Naive thymus-derived CD4-positive, alpha-beta T cell (primary cell): ENCODE measurements at regions not wholly inside any gene's neighbourhood (a gene's known extent, or its start where the extent isn't known, plus 50 kb on each side); places are given as distances from the start of the nearest gene placed in this dataset.
"Not testable (repeated sequence)": the region's sequence is repeated elsewhere in the genome, so short reads cannot be mapped to it uniquely, and the experiment has no call there.

Experiments
- ATAC-seq: fragments of 150-1000 bp; cut with Tn5 transposase; 2 replicates; pipeline ENCODE4 v1.10.0; 2021; ENCODE audit warnings: mild to moderate bottlenecking, moderate library complexity
- CTCF ChIA-PET: fragments of 350-600 bp; sonication (Branson Sonifier 250); formaldehyde crosslinking; loops from one replicate; lab custom pipeline; 2021; ENCODE audit warnings: antibody characterized with exemption; lab: Charles Lee
- POLR2A ChIA-PET: fragments of 350-600 bp; sonication (Branson Sonifier 250); formaldehyde crosslinking; loops from one replicate; lab custom pipeline; 2021; ENCODE audit warnings: antibody characterized with exemption, inconsistent platforms; lab: Charles Lee
- DNase-seq, 9 donors: peaks; one replicate each; pipeline versions ENCODE4 v3.0.0 to v3.0.0-alpha.2; 2020 to 2022; ENCODE audit warnings: mixed read lengths in 1 of 9
- H3K27ac ChIP-seq: one replicate; pipeline ENCODE4 v1.7.0; 2013; ENCODE audit warnings: mild to moderate bottlenecking, low read depth, low read length, moderate library complexity
- H3K27me3 ChIP-seq, 2 donors: one replicate each; pipeline ENCODE4 v1.7.0; 2013; ENCODE audit warnings: low read length in 2 of 2, mild to moderate bottlenecking in 2 of 2, moderate library complexity in 2 of 2; ENCODE audit not compliant: control insufficient read depth in 2 of 2, insufficient read depth in 2 of 2
- H3K36me3 ChIP-seq, 3 experiments: 1 replicate in 2 of 3; 2 replicates in 1 of 3; pipeline ENCODE4 v1.7.0; 2013; ENCODE audit warnings: low read length in 3 of 3, mild to moderate bottlenecking in 3 of 3, moderate library complexity in 1 of 3; ENCODE audit not compliant: insufficient read depth in 3 of 3, control insufficient read depth in 2 of 3
- H3K4me1 ChIP-seq, 2 donors: one replicate each; pipeline ENCODE4 v1.7.0; 2013; ENCODE audit warnings: low read length in 2 of 2, mild to moderate bottlenecking in 2 of 2, moderate library complexity in 1 of 2; ENCODE audit not compliant: control insufficient read depth in 2 of 2, insufficient read depth in 2 of 2
- H3K4me3 ChIP-seq: 2 replicates; pipeline ENCODE4 v1.7.0; 2013; ENCODE audit warnings: mild to moderate bottlenecking, low read length
- H3K9me3 ChIP-seq, 3 experiments: 1 replicate in 2 of 3; 2 replicates in 1 of 3; pipeline ENCODE4 v1.7.0; 2013; ENCODE audit warnings: low read length in 3 of 3; ENCODE audit not compliant: control insufficient read depth in 2 of 3
- H3K27ac Mint-ChIP-seq, 9 donors: one replicate each; pipeline ENCODE4 v1.8.0; 2020 to 2022; ENCODE audit warnings: mixed read lengths in 9 of 9, mild to moderate bottlenecking in 8 of 9, moderate library complexity in 5 of 9, inconsistent platforms in 2 of 9
- H3K27me3 Mint-ChIP-seq, 5 donors: one replicate each; pipeline ENCODE4 v1.8.0; 2021 to 2022; ENCODE audit warnings: mixed read lengths in 5 of 5, mild to moderate bottlenecking in 1 of 5
- H3K36me3 Mint-ChIP-seq, 5 donors: one replicate each; pipeline ENCODE4 v1.8.0; 2020 to 2022; ENCODE audit warnings: mixed read lengths in 5 of 5, mild to moderate bottlenecking in 3 of 5, inconsistent platforms in 1 of 5
- H3K4me1 Mint-ChIP-seq, 7 donors: one replicate each; pipeline ENCODE4 v1.8.0; 2020 to 2022; ENCODE audit warnings: mixed read lengths in 7 of 7, mild to moderate bottlenecking in 3 of 7, inconsistent platforms in 1 of 7
- H3K4me3 Mint-ChIP-seq, 10 donors: one replicate each; pipeline ENCODE4 v1.8.0; 2020 to 2022; ENCODE audit warnings: mild to moderate bottlenecking in 10 of 10, mixed read lengths in 10 of 10, moderate library complexity in 6 of 10, inconsistent platforms in 2 of 10
- H3K9me3 Mint-ChIP-seq, 11 donors: one replicate each; pipeline ENCODE4 v1.8.0; 2020 to 2022; ENCODE audit warnings: mixed read lengths in 11 of 11, mild to moderate bottlenecking in 4 of 11, inconsistent platforms in 1 of 11, moderate library complexity in 1 of 11
- intact Hi-C, 2 donors: fragments of 100-400 bp; cut with micrococcal nuclease; formaldehyde crosslinking; loops; one replicate each; pipeline ENCODE4 v1.15.1; 2023

GRCh38 chr1:81252471-81253151 lies 548.1 kb upstream of the ADGRL2 start:
- no peak overlapping the region for H3K4me3 Mint-ChIP-seq
- ChIA-PET CTCF (no interaction called here), POLR2A (no interaction called here)
- H3K27ac Mint-ChIP-seq, result no peak overlapping the region
- Histone ChIP-seq H3K9me3 (no peaks in the 10 kb centered on the region), H3K4me3 (no peak overlapping the region), H3K27ac (no peak overlapping the region), H3K36me3 (no peaks in the 10 kb centered on the region), H3K27me3 (no peaks in the 10 kb centered on the region), H3K4me1 (no peaks in the 10 kb centered on the region)
- ATAC-seq (no peak), DNase-seq (no peak)
- no peaks in the 10 kb centered on the region for H3K4me1 Mint-ChIP-seq
- no peaks in the 10 kb centered on the region for H3K27me3 Mint-ChIP-seq
- H3K9me3 Mint-ChIP-seq, result peaks cover 0 to 22% (median 5%) of the 10 kb centered on the region in 11 donors
- intact Hi-C loops, result no loop called here
- no peaks in the 10 kb centered on the region for H3K36me3 Mint-ChIP-seq

GRCh38 chr1:81250825-81251224 lies 549.9 kb upstream of the ADGRL2 start:
- intact Hi-C loops, H3K27me3 Mint-ChIP-seq, H3K4me1 Mint-ChIP-seq, H3K4me3 ChIP-seq, CTCF ChIA-PET, H3K9me3 ChIP-seq, H3K27ac Mint-ChIP-seq, H3K27ac ChIP-seq, ATAC-seq, POLR2A ChIA-PET, DNase-seq, H3K36me3 Mint-ChIP-seq, H3K4me3 Mint-ChIP-seq, H3K4me1 ChIP-seq, H3K27me3 ChIP-seq, H3K36me3 ChIP-seq: not testable (repeated sequence)
- H3K9me3 Mint-ChIP-seq, result peaks cover 0 to 25% (median 5%) of the 10 kb centered on the region in 11 donors

GRCh38 chr1:81245084-81245715 lies 555.5 kb upstream of the ADGRL2 start:
- intact Hi-C loops, H3K27ac ChIP-seq, H3K27me3 Mint-ChIP-seq, ATAC-seq, H3K9me3 ChIP-seq, H3K27me3 ChIP-seq, DNase-seq, H3K4me1 ChIP-seq, H3K36me3 Mint-ChIP-seq, H3K4me1 Mint-ChIP-seq, H3K4me3 Mint-ChIP-seq, H3K27ac Mint-ChIP-seq, POLR2A ChIA-PET, H3K36me3 ChIP-seq, CTCF ChIA-PET, H3K4me3 ChIP-seq: not testable (repeated sequence)
- H3K9me3 Mint-ChIP-seq, result peaks cover 0 to 22% (median 6%) of the 10 kb centered on the region in 11 donors

GRCh38 chr1:81244612-81245011 lies 556.1 kb upstream of the ADGRL2 start:
- DNase-seq, H3K27ac Mint-ChIP-seq, H3K9me3 ChIP-seq, H3K4me1 ChIP-seq, CTCF ChIA-PET, ATAC-seq, H3K4me1 Mint-ChIP-seq, H3K4me3 Mint-ChIP-seq, H3K27me3 Mint-ChIP-seq, intact Hi-C loops, H3K36me3 Mint-ChIP-seq, H3K27me3 ChIP-seq, POLR2A ChIA-PET, H3K27ac ChIP-seq, H3K36me3 ChIP-seq, H3K4me3 ChIP-seq: not testable (repeated sequence)
- H3K9me3 Mint-ChIP-seq, result peaks cover 0 to 22% (median 6%) of the 10 kb centered on the region in 11 donors

GRCh38 chr1:81242103-81242502 lies 558.6 kb upstream of the ADGRL2 start:
- ChIA-PET POLR2A (no interaction called here), CTCF (no interaction called here)
- peaks cover 0 to 17% (median 3%) of the 10 kb centered on the region in 11 donors for H3K9me3 Mint-ChIP-seq
- no peaks in the 10 kb centered on the region for H3K27me3 ChIP-seq
- H3K27ac Mint-ChIP-seq, result no peak overlapping the region
- no peak overlapping the region for H3K4me3 Mint-ChIP-seq
- ATAC-seq (no peak), DNase-seq (no peak)
- no peaks in the 10 kb centered on the region for H3K9me3 ChIP-seq
- intact Hi-C loops, result no loop called here
- H3K27ac ChIP-seq, result no peak overlapping the region
- H3K36me3 ChIP-seq, result no peaks in the 10 kb centered on the region
- no peaks in the 10 kb centered on the region for H3K4me1 ChIP-seq
- H3K4me3 ChIP-seq, result no peak overlapping the region
- no peaks in the 10 kb centered on the region for H3K27me3 Mint-ChIP-seq
- no peaks in the 10 kb centered on the region for H3K36me3 Mint-ChIP-seq
- peaks cover 0 to 2% (median 0%) of the 10 kb centered on the region in 7 donors for H3K4me1 Mint-ChIP-seq

- H3K9me3 Mint-ChIP-seq, result no peaks in the 10 kb centered on the region
- ATAC-seq (no peak), DNase-seq (no peak)
- no peaks in the 10 kb centered on the region for H3K9me3 ChIP-seq
- POLR2A ChIA-PET, result no interaction called here
- no peak overlapping the region for H3K27ac Mint-ChIP-seq
- H3K27me3 ChIP-seq, result no peaks in the 10 kb centered on the region
- no peaks in the 10 kb centered on the region for H3K4me1 ChIP-seq
- intact Hi-C loops, result no loop called here
- H3K36me3 Mint-ChIP-seq, result no peaks in the 10 kb centered on the region
- H3K4me3 Mint-ChIP-seq, result peak overlapping the region in 3 of 10 donors; percentile 2 to 45 (median 7)
- no peaks in the 10 kb centered on the region for H3K27me3 Mint-ChIP-seq
- CTCF ChIA-PET, result no interaction called here
- H3K4me3 ChIP-seq, result no peak overlapping the region
- H3K27ac ChIP-seq, result no peak overlapping the region
- H3K4me1 Mint-ChIP-seq, result peaks cover 0 to 2% (median 0%) of the 10 kb centered on the region in 7 donors
- no peaks in the 10 kb centered on the region for H3K36me3 ChIP-seq
These were observed 562.6 kb upstream of the ADGRL2 start for GRCh38 chr1:81238129-81238528.
